ENCODE measurements at regions not wholly inside any gene's neighbourhood (a gene's known extent, or its start where the extent isn't known, plus 50 kb on each side); places are given as distances from the start of the nearest gene placed in this dataset.
A peak's percentile ranks its signal among the peaks of the same experiment; 100 is the strongest.

DNA sequence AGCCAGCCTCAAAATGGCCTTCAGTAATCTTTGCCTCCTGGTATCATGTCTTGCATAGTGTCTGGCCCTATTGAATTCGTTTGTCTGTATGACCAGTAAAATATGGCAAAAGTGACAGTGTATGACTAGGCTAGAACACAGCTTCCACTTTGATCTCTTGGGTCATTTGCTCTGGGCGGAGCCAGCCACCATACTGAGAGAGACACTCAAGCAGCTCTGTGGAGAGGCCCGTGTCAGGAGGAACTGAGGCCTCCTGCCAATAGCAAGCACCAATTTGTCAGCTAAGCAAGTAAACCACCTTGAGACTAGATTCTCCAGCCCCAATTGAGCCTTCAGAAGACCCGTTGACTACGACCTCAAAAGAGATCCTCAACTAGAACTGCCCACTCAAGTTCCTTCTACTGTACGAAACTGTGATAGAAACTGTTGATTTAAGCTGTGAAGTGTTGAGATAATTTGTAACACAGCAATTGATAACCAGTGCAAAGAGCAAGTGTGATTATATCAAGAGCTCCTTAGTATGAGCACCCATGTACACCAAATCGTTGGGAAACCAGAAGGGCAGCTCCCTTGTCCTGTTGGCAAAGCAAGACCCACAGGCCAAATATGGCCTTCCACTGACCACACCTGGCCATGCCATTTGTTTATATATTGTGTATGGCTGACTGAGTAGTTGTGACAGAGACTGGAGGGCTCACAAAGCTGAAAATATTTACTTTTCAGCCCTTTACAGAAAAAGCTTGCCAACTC is 52.7 kb upstream of the SERBP1 start:
- Mint-ChIP-seq H3K27ac (ENCODE audit: low read depth, unreplicated experiment) (no peak overlapping the region), H3K9me3 (ENCODE audit: unreplicated experiment) (no peaks in the 10 kb centered on the region), H3K27me3 (ENCODE audit: insufficient read depth, unreplicated experiment) (no peaks in the 10 kb centered on the region), H3K4me3 (ENCODE audit: unreplicated experiment) (no peak overlapping the region), H3K36me3 (ENCODE audit: insufficient read depth, unreplicated experiment) (no peaks in the 10 kb centered on the region), H3K4me1 (ENCODE audit: insufficient read depth, unreplicated experiment) (peaks cover 10% of the 10 kb centered on the region)
- intact Hi-C loops (cut with micrococcal nuclease): no loop called here
- ChIA-PET POLR2A (no interaction called here), CTCF (interaction anchor here (0.6 to 2.9 kb wide), 6 partner anchors 9 to 134 kb away, joined by 3 to 13 read pairs (median 4); no protein-coding TSS in a partner anchor)
- TF ChIP-seq, protein P1, sequence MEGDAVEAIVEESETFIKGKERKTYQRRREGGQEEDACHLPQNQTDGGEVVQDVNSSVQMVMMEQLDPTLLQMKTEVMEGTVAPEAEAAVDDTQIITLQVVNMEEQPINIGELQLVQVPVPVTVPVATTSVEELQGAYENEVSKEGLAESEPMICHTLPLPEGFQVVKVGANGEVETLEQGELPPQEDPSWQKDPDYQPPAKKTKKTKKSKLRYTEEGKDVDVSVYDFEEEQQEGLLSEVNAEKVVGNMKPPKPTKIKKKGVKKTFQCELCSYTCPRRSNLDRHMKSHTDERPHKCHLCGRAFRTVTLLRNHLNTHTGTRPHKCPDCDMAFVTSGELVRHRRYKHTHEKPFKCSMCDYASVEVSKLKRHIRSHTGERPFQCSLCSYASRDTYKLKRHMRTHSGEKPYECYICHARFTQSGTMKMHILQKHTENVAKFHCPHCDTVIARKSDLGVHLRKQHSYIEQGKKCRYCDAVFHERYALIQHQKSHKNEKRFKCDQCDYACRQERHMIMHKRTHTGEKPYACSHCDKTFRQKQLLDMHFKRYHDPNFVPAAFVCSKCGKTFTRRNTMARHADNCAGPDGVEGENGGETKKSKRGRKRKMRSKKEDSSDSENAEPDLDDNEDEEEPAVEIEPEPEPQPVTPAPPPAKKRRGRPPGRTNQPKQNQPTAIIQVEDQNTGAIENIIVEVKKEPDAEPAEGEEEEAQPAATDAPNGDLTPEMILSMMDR (IDR thresholded peaks at IDR 0.05; ENCODE audit: unreplicated experiment): no peak
- no TSS peak for BruUV-seq (replicated peaks)
- DNase-seq (ENCODE audit: unreplicated experiment): no peak

DNA sequence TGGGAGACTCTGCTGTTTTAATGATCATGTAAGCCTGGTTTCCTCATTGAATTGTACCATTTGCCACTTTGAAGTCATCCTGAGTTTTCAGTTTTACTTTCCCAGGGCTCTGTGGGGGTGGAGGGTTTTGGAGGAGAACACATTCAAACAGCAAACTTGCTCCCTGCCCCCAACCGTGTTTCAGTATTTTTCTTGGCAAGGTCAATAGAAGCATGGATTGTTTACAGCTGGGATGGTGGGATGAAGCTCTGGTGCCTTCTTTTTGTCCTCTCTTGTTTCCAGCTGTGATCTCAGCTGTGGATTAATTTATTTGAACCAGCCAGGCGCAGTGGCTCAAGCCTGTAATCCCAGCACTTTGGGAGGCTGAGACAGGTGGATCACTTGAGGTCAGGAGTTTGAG is 54.3 kb upstream of the SERBP1 start:
- no peak for DNase-seq (ENCODE audit: unreplicated experiment)
- ChIA-PET CTCF (interaction anchor here (0.6 to 2.9 kb wide), 4 partner anchors 13 to 346 kb away, joined by 3 to 13 read pairs (median 4); no protein-coding TSS in a partner anchor), POLR2A (no interaction called here)
- no TSS peak for BruUV-seq (replicated peaks)
- Mint-ChIP-seq H3K9me3 (ENCODE audit: unreplicated experiment) (no peaks in the 10 kb centered on the region), H3K36me3 (ENCODE audit: insufficient read depth, unreplicated experiment) (no peaks in the 10 kb centered on the region), H3K4me3 (ENCODE audit: unreplicated experiment) (no peak overlapping the region), H3K27me3 (ENCODE audit: insufficient read depth, unreplicated experiment) (no peaks in the 10 kb centered on the region), H3K4me1 (ENCODE audit: insufficient read depth, unreplicated experiment) (no peaks in the 10 kb centered on the region), H3K27ac (ENCODE audit: low read depth, unreplicated experiment) (no peak overlapping the region)
- intact Hi-C loops (cut with micrococcal nuclease): no loop called here
- TF ChIP-seq, protein P1 (IDR thresholded peaks at IDR 0.05; ENCODE audit: unreplicated experiment): no peak

- Mint-ChIP-seq H3K27me3 (ENCODE audit: insufficient read depth, unreplicated experiment) (no peaks in the 10 kb centered on the region), H3K27ac (ENCODE audit: low read depth, unreplicated experiment) (no peak overlapping the region), H3K4me1 (ENCODE audit: insufficient read depth, unreplicated experiment) (no peaks in the 10 kb centered on the region), H3K36me3 (ENCODE audit: insufficient read depth, unreplicated experiment) (no peaks in the 10 kb centered on the region), H3K9me3 (ENCODE audit: unreplicated experiment) (no peaks in the 10 kb centered on the region), H3K4me3 (ENCODE audit: unreplicated experiment) (no peak overlapping the region)
- intact Hi-C loops (cut with micrococcal nuclease): no loop called here
- TF ChIP-seq, protein P1 (IDR thresholded peaks at IDR 0.05; ENCODE audit: unreplicated experiment): no peak
- no TSS peak for BruUV-seq (replicated peaks)
- CTCF ChIA-PET: interaction anchor here (0.6 to 2.9 kb wide), 5 partner anchors 15 to 508 kb away, joined by 3 to 13 read pairs (median 4); no protein-coding TSS in a partner anchor
- DNase-seq (ENCODE audit: unreplicated experiment): no peak
- POLR2A ChIA-PET: no interaction called here
These were observed 55.0 kb upstream of the SERBP1 start for GRCh38 chr1:67485046-67485811.

GRCh38 chr1:67489643-67490042 is 59.4 kb upstream of the SERBP1 start:
- no peaks in the 10 kb centered on the region for H3K4me1 Mint-ChIP-seq (ENCODE audit: insufficient read depth, unreplicated experiment)
- BruUV-seq (replicated peaks): no TSS peak
- no peaks in the 10 kb centered on the region for H3K9me3 Mint-ChIP-seq (ENCODE audit: unreplicated experiment)
- no peaks in the 10 kb centered on the region for H3K36me3 Mint-ChIP-seq (ENCODE audit: insufficient read depth, unreplicated experiment)
- peak; percentile 38 for DNase-seq (ENCODE audit: unreplicated experiment)
- no peak overlapping the region for H3K27ac Mint-ChIP-seq (ENCODE audit: low read depth, unreplicated experiment)
- no peak overlapping the region for H3K4me3 Mint-ChIP-seq (ENCODE audit: unreplicated experiment)
- CTCF ChIA-PET: interaction anchor here (0.6 to 10.1 kb wide), 11 partner anchors 10 to 277 kb away, joined by 3 to 98 read pairs (median 3); no protein-coding TSS in a partner anchor
- no peaks in the 10 kb centered on the region for H3K27me3 Mint-ChIP-seq (ENCODE audit: insufficient read depth, unreplicated experiment)
- TF ChIP-seq, protein P1 (IDR thresholded peaks at IDR 0.05; ENCODE audit: unreplicated experiment): no peak
- POLR2A ChIA-PET: interaction anchor here (0.9 to 1.6 kb wide), 2 partner anchors 10 to 150 kb away, joined by 3 to 4 read pairs; no protein-coding TSS in a partner anchor
- intact Hi-C loops (cut with micrococcal nuclease): no loop called here

Data from MCF 10A (cell line).